Neural crest cell (in vitro differentiated cells): ENCODE measurements at regions not wholly inside any gene's neighbourhood (a gene's known extent, or its start where the extent isn't known, plus 50 kb on each side); places are given as distances from the start of the nearest gene placed in this dataset.

Experiments used
- DNase-seq: peaks from one replicate; pipeline ENCODE4 v3.0.0; 2021; ENCODE audit warnings: low read depth, mixed read lengths, low spot score
- H3K27ac Mint-ChIP-seq: one replicate; pipeline ENCODE4 v1.8.0; 2021; ENCODE audit warnings: mild to moderate bottlenecking, mixed read lengths; ENCODE audit not compliant: unreplicated experiment
- H3K27me3 Mint-ChIP-seq: 2 replicates; pipeline ENCODE4 v1.8.0; 2021; ENCODE audit warnings: low read depth, mild to moderate bottlenecking, mixed read lengths
- H3K36me3 Mint-ChIP-seq: 2 replicates; pipeline ENCODE4 v1.8.0; 2021; ENCODE audit warnings: low read depth, mild to moderate bottlenecking, mixed read lengths
- H3K4me1 Mint-ChIP-seq: 2 replicates; pipeline ENCODE4 v1.8.0; 2021; ENCODE audit warnings: mixed read lengths
- H3K4me3 Mint-ChIP-seq: one replicate; pipeline ENCODE4 v1.8.0; 2021; ENCODE audit warnings: mild to moderate bottlenecking, mixed read lengths
- H3K9me3 Mint-ChIP-seq: 2 replicates; pipeline ENCODE4 v1.8.0; 2021; ENCODE audit warnings: mixed read lengths
- CTCF ChIP-seq: fragments of 200-600 bp; sonication (generic); conservative IDR thresholded peaks from 2 replicates; pipeline ENCODE4 v1.5.0; 2021; ENCODE audit warnings: antibody characterized with exemption, mild to moderate bottlenecking

- Mint-ChIP-seq H3K27ac (no peak overlapping the region), H3K27me3 (no peaks in the 10 kb centered on the region), H3K4me3 (no peak overlapping the region), H3K9me3 (no peaks in the 10 kb centered on the region), H3K4me1 (peaks cover 5% of the 10 kb centered on the region), H3K36me3 (no peaks in the 10 kb centered on the region)
- TF ChIP-seq CTCF = no peak
- DNase-seq = no peak
Observed at GRCh38 chr7:33762151-33762910, 143.0 kb upstream of the BMPER start.

DNA sequence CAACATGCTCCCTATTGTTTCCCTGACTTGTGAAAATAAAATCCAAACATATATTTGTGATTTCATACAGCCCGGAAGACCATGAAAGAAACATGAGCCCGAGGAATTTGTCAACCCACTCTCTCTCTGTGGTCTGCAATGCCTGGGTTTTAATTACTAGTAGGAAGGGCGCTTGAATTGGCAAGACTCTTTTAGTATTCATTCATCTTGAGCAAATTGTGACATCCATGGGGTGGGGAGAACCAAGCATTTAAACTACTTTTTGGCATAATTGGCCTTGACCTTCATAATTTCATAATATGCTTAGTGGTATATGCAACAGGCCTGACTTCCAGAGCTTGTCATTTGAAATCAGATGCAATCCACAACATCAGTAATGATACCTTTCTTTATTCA, 142.4 kb upstream of the BMPER start:
- DNase-seq = no peak
- H3K9me3 Mint-ChIP-seq = no peaks in the 10 kb centered on the region
- no peak overlapping the region for H3K27ac Mint-ChIP-seq
- no peaks in the 10 kb centered on the region for H3K27me3 Mint-ChIP-seq
- H3K36me3 Mint-ChIP-seq = no peaks in the 10 kb centered on the region
- peaks cover 5% of the 10 kb centered on the region for H3K4me1 Mint-ChIP-seq
- H3K4me3 Mint-ChIP-seq = no peak overlapping the region
- no peak for TF ChIP-seq CTCF

DNA sequence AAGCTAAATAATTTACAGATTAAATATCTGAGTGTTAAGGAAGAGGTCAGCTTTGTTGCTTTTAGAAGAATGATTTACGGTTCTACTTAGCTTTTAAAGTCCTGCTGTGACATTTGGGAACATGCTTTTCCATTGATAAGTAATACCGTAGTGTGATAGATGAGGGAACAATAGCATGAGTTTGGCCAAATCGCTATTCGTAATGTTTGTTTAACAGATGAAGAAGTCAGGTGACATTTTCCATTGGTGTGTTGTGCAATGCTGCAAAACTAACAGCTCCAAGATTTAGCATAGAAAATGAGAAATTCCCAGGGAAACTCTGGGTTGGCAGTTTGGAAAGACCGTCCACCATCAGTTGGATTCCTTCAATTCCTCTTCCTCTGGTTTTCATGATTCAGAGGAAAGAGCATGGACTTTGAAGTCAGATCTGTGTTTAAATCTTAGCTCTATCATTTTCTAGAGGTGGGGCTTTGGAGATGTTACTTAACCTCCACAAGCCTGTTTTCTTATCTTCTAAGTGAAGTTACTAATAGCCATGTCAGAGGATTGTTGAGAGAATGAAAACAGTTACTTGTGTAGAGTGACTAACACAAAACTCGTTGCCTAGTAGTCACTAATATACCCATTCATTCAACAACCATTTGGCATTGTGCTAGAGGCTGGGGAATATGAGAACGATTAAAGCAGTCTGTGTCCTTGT, 140.4 kb upstream of the BMPER start:
- TF ChIP-seq CTCF = no peak
- no peak for DNase-seq
- no peak overlapping the region for H3K27ac Mint-ChIP-seq
- no peak overlapping the region for H3K4me3 Mint-ChIP-seq
- peaks cover 5% of the 10 kb centered on the region for H3K4me1 Mint-ChIP-seq
- H3K36me3 Mint-ChIP-seq = no peaks in the 10 kb centered on the region
- no peaks in the 10 kb centered on the region for H3K9me3 Mint-ChIP-seq
- no peaks in the 10 kb centered on the region for H3K27me3 Mint-ChIP-seq

GRCh38 chr7:33766405-33766804, 138.9 kb upstream of the BMPER start:
- no peak for TF ChIP-seq CTCF
- no peaks in the 10 kb centered on the region for H3K36me3 Mint-ChIP-seq
- H3K9me3 Mint-ChIP-seq = no peaks in the 10 kb centered on the region
- no peaks in the 10 kb centered on the region for H3K27me3 Mint-ChIP-seq
- H3K4me1 Mint-ChIP-seq = peaks cover 3% of the 10 kb centered on the region
- H3K27ac Mint-ChIP-seq = no peak overlapping the region
- no peak for DNase-seq
- no peak overlapping the region for H3K4me3 Mint-ChIP-seq

- Mint-ChIP-seq H3K27me3 (no peaks in the 10 kb centered on the region), H3K4me3 (no peak overlapping the region), H3K36me3 (no peaks in the 10 kb centered on the region), H3K9me3 (no peaks in the 10 kb centered on the region), H3K4me1 (no peaks in the 10 kb centered on the region), H3K27ac (no peak overlapping the region)
- DNase-seq = no peak
- TF ChIP-seq CTCF = no peak
Observed at GRCh38 chr7:33769930-33770329, 135.4 kb upstream of the BMPER start.
